ENCODE measurements at regions not wholly inside any gene's neighbourhood (a gene's known extent, or its start where the extent isn't known, plus 50 kb on each side); places are given as distances from the start of the nearest gene placed in this dataset.

- no peak for DNase-seq
Observed at GRCh38 chr12:128052777-128053176, 214.2 kb upstream of the TMEM132C start.

GRCh38 chr12:128055567-128055966, 211.4 kb upstream of the TMEM132C start:
- no peak for DNase-seq

- no peak for DNase-seq
Observed at GRCh38 chr12:128056136-128056801, 210.7 kb upstream of the TMEM132C start.

GRCh38 chr12:128057586-128057985, 209.4 kb upstream of the TMEM132C start:
- no peak for DNase-seq

- no peak for DNase-seq
Observed at GRCh38 chr12:128059621-128060370, 207.2 kb upstream of the TMEM132C start.

- no peak for DNase-seq
Observed at GRCh38 chr12:128068211-128068610, 198.8 kb upstream of the TMEM132C start.

GRCh38 chr12:128069359-128069997, 197.5 kb upstream of the TMEM132C start:
- no peak for DNase-seq

GRCh38 chr12:128073937-128074336, 193.0 kb upstream of the TMEM132C start:
- no peak for DNase-seq

- no peak for DNase-seq
Observed at GRCh38 chr12:128075332-128075731, 191.6 kb upstream of the TMEM132C start.

- DNase-seq: no peak
Observed at GRCh38 chr12:128076188-128076587, 190.8 kb upstream of the TMEM132C start.

- DNase-seq: no peak
Observed at GRCh38 chr12:128077211-128077916, 189.6 kb upstream of the TMEM132C start.

- no peak for DNase-seq
Observed at GRCh38 chr12:128077917-128078298, 189.1 kb upstream of the TMEM132C start.

GRCh38 chr12:128078301-128078971, 188.5 kb upstream of the TMEM132C start:
- no peak for DNase-seq

GRCh38 chr12:128079446-128079845, 187.5 kb upstream of the TMEM132C start:
- no peak for DNase-seq

GRCh38 chr12:128083132-128083729, 183.7 kb upstream of the TMEM132C start:
- DNase-seq: no peak

GRCh38 chr12:128088926-128089325, 178.0 kb upstream of the TMEM132C start:
- no peak for DNase-seq

- DNase-seq: no peak
Observed at GRCh38 chr12:128089961-128090360, 177.0 kb upstream of the TMEM132C start.

GRCh38 chr12:128091101-128091720, 175.8 kb upstream of the TMEM132C start:
- no peak for DNase-seq

- DNase-seq: no peak
Observed at GRCh38 chr12:128091951-128092382, 175.0 kb upstream of the TMEM132C start.

- DNase-seq: no peak
Observed at GRCh38 chr12:128098730-128099129, 168.2 kb upstream of the TMEM132C start.

GRCh38 chr12:128103152-128103551, 163.8 kb upstream of the TMEM132C start:
- DNase-seq: no peak

- no peak for DNase-seq
Observed at GRCh38 chr12:128109236-128109635, 157.7 kb upstream of the TMEM132C start.

All from activated naive CD4-positive, alpha-beta T cell treated with Interleukin-2 at 50 U/mL for 16 hours (primary cell).